NT2/D1 (cell line): ENCODE measurements at regions not wholly inside any gene's neighbourhood (a gene's known extent, or its start where the extent isn't known, plus 50 kb on each side); places are given as distances from the start of the nearest gene placed in this dataset.

ENCODE experiments used
- SUZ12 ChIP-seq: IDR thresholded peaks from 2 replicates; pipeline ENCODE4 v1.6.1; 2011; ENCODE audit not compliant: insufficient read length, insufficient read depth; ENCODE audit errors: extremely low read depth
- YY1 ChIP-seq: IDR thresholded peaks from 2 replicates; pipeline ENCODE4 v1.6.1; 2011; ENCODE audit not compliant: insufficient read length, insufficient read depth
- ZNF274 ChIP-seq: IDR thresholded peaks from 2 replicates; pipeline ENCODE4 v1.6.1; 2011; ENCODE audit warnings: mild to moderate bottlenecking, low read depth, low read length

GRCh38 chr6:106872049-106872448, 102.5 kb downstream of the CD24 start:
- no peak for TF ChIP-seq SUZ12
- TF ChIP-seq YY1 = no peak
- TF ChIP-seq ZNF274 = no peak
